HG02642 (cell line): ENCODE measurements at regions not wholly inside any gene's neighbourhood (a gene's known extent, or its start where the extent isn't known, plus 50 kb on each side); places are given as distances from the start of the nearest gene placed in this dataset.
A peak's percentile ranks its signal among the peaks of the same experiment; 100 is the strongest.

ENCODE experiments used
- ATAC-seq: cut with Tn5 transposase; IDR thresholded peaks from one replicate; pipeline ENCODE4 v1.9.1; 2021; ENCODE audit warnings: mild to moderate bottlenecking; ENCODE audit not compliant: unreplicated experiment, poor library complexity

GRCh38 chr2:8394569-8395359 is 287.1 kb upstream of the ID2 start:
- ATAC-seq: no peak

- ATAC-seq: no peak
Observed at GRCh38 chr2:8395718-8396117, 286.1 kb upstream of the ID2 start.

- ATAC-seq: no peak
Observed at GRCh38 chr2:8398040-8398668, 283.7 kb upstream of the ID2 start.

GRCh38 chr2:8399731-8400130 is 282.1 kb upstream of the ID2 start:
- ATAC-seq: no peak

- no peak for ATAC-seq
Observed at GRCh38 chr2:8400196-8400595, 281.7 kb upstream of the ID2 start.

GRCh38 chr2:8402222-8402621 is 279.6 kb upstream of the ID2 start:
- no peak for ATAC-seq

GRCh38 chr2:8403876-8404275 is 278.0 kb upstream of the ID2 start:
- no peak for ATAC-seq

GRCh38 chr2:8405334-8405733 is 276.5 kb upstream of the ID2 start:
- ATAC-seq: no peak

GRCh38 chr2:8406271-8406670 is 275.6 kb upstream of the ID2 start:
- no peak for ATAC-seq

- no peak for ATAC-seq
Observed at GRCh38 chr2:8407332-8407731, 274.5 kb upstream of the ID2 start.

GRCh38 chr2:8408560-8409460 is 273.0 kb upstream of the ID2 start:
- peak; percentile 93 for ATAC-seq

GRCh38 chr2:8409461-8410260 is 272.2 kb upstream of the ID2 start:
- ATAC-seq: no peak

- ATAC-seq: no peak
Observed at GRCh38 chr2:8412082-8412481, 269.8 kb upstream of the ID2 start.

GRCh38 chr2:8412586-8412985 is 269.3 kb upstream of the ID2 start:
- ATAC-seq: no peak

GRCh38 chr2:8413589-8414135 is 268.2 kb upstream of the ID2 start:
- ATAC-seq: no peak

- ATAC-seq: no peak
Observed at GRCh38 chr2:8414946-8415879, 266.6 kb upstream of the ID2 start.

GRCh38 chr2:8416001-8416571 is 265.8 kb upstream of the ID2 start:
- no peak for ATAC-seq
